ENCODE measurements at regions not wholly inside any gene's neighbourhood (a gene's known extent, or its start where the extent isn't known, plus 50 kb on each side); places are given as distances from the start of the nearest gene placed in this dataset.
A peak's percentile ranks its signal among the peaks of the same experiment; 100 is the strongest.
"Not testable (repeated sequence)": the region's sequence is repeated elsewhere in the genome, so short reads cannot be mapped to it uniquely, and the experiment has no call there.

DNA sequence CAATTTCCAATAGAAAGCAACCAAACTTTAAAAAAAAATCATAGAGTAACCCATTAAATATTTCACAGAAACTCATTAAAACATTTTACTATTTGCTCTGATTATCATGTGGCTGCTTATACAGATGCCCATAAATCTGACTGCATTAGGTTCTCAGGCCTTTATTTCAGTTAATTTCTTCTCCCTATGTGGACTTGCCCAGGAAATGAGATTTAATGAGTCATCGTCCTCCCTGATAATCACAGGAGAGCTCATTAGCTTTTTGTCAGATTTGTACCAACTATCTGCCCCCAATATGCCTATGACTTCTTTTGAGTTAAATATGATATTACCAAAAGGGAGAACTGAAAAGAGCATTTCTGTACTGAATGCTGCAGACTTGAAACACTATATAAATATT lies 168.0 kb downstream of the FOXB1 start:
- H3K36me3 ChIP-seq = no peaks in the 10 kb centered on the region
- no peak overlapping the region for H3K27ac ChIP-seq
- no peak for TF ChIP-seq POLR2A (IDR thresholded peaks at IDR 0.05)
- TF ChIP-seq, protein P1, sequence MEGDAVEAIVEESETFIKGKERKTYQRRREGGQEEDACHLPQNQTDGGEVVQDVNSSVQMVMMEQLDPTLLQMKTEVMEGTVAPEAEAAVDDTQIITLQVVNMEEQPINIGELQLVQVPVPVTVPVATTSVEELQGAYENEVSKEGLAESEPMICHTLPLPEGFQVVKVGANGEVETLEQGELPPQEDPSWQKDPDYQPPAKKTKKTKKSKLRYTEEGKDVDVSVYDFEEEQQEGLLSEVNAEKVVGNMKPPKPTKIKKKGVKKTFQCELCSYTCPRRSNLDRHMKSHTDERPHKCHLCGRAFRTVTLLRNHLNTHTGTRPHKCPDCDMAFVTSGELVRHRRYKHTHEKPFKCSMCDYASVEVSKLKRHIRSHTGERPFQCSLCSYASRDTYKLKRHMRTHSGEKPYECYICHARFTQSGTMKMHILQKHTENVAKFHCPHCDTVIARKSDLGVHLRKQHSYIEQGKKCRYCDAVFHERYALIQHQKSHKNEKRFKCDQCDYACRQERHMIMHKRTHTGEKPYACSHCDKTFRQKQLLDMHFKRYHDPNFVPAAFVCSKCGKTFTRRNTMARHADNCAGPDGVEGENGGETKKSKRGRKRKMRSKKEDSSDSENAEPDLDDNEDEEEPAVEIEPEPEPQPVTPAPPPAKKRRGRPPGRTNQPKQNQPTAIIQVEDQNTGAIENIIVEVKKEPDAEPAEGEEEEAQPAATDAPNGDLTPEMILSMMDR (IDR thresholded peaks at IDR 0.05) = no peak
- no peaks in the 10 kb centered on the region for H3K9me3 ChIP-seq
- no peaks in the 10 kb centered on the region for H3K27me3 ChIP-seq
- DNase-seq = no peak
- H3K4me1 ChIP-seq = no peaks in the 10 kb centered on the region
- H3K4me3 ChIP-seq = no peak overlapping the region

DNA sequence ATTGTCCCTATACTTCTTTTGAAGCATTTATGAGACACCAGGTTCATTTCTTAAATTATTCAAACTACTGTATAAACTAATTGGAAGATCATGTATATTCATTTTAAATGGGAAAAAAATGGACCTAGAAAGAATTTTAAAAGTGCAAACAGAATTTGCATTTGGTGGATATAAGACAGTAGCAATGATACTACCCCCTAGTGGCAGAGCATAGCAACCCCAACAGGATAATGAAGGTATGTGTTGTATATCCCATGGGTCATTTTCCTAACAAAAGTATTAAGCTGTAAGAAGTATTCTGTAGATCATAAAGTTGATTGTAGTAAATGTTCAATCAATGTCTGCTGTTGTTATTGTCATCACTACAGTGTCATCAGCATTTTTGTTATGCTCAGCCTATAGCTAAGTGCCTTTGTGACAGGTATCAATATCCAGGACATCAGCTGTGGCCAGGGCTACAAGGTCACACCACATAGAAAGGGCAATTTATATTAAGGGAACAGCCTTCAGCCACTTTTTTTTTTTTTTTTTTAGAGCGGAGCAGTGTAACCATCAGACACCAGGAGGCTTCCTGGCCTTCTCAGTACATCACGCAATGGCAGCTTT lies 175.8 kb downstream of the FOXB1 start:
- DNase-seq = peak in 2 of 3 donors; percentile 33 to 67

DNA sequence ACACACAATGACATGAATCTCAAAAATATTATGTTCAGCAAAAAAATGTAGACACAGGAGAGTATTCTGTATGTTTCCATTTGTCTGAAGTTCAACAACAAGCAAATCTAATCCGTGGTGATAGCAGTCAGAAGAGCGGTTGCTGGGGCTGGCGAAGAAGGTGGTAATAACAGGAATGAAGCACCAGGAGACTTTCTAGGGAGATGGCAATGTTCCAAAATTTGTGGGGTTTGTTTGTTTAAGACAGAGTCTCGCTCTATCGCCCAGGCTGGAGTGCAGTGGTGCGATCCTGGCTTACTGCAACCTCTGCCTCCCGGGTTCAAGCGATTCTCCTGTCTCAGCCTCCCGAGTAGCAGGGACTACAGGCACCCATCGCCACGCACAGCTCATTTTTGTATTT lies 177.8 kb downstream of the FOXB1 start:
- not testable (repeated sequence) for H3K9me3 ChIP-seq, H3K4me3 ChIP-seq, H3K4me1 ChIP-seq, H3K27me3 ChIP-seq, H3K36me3 ChIP-seq, H3K27ac ChIP-seq, DNase-seq

More for the DNA sequence above, 175.8 kb downstream of the FOXB1 start:
- Histone ChIP-seq H3K4me3 (no peak overlapping the region), H3K9me3 (no peaks in the 10 kb centered on the region), H3K36me3 (no peaks in the 10 kb centered on the region), H3K27ac (no peak overlapping the region), H3K27me3 (no peaks in the 10 kb centered on the region), H3K4me1 (no peaks in the 10 kb centered on the region)
- TF ChIP-seq POLR2A (IDR thresholded peaks at IDR 0.05) = no peak
- TF ChIP-seq, protein P1 (IDR thresholded peaks at IDR 0.05) = peak; percentile 59 to 79 (median 74)

DNA sequence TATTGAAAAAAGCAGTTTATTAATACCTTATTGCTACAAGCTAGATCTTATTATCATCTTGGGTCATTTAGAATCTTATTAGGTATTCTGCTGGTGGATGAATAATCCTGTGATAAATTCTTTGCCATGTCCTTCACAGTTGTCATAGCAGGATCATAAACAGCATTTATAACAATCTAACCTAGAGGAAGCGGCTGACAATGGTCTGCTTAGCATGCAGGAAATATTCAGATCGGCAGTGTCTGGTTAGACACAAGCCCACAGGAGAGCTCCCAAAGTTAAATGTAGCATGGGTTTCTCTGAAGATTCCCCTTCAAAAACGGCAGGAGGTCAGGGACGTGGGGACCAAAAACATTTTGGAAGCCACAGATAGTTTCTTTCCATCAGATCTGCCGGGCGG lies 179.3 kb downstream of the FOXB1 start:
- DNase-seq = no peak
- H3K4me1 ChIP-seq = no peaks in the 10 kb centered on the region
- H3K4me3 ChIP-seq = no peak overlapping the region
- TF ChIP-seq, protein P1 (IDR thresholded peaks at IDR 0.05) = no peak
- no peak for TF ChIP-seq POLR2A (IDR thresholded peaks at IDR 0.05)
- H3K27ac ChIP-seq = no peak overlapping the region
- H3K9me3 ChIP-seq = no peaks in the 10 kb centered on the region
- no peaks in the 10 kb centered on the region for H3K27me3 ChIP-seq
- H3K36me3 ChIP-seq = no peaks in the 10 kb centered on the region

DNA sequence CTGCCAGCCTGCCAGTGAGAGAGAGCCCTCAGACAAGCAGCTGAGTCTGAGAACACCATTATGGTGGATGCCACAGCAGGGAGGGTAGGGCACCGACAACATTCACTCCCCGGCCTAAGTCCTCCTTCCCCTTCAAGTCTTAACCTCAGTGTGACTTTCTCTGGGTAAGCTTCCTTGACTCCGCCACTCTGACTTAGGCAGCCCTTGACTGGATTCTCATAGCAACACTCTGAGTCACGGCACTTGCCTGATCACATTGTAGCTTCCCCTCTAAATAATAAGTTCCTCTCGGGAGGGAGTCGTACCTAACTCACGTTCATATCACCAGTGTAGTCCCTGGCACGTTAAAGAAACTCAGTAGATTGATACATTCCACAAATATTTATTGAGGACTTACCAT lies 180.5 kb downstream of the FOXB1 start:
- no peaks in the 10 kb centered on the region for H3K9me3 ChIP-seq
- H3K27ac ChIP-seq = no peak overlapping the region
- H3K36me3 ChIP-seq = no peaks in the 10 kb centered on the region
- H3K27me3 ChIP-seq = no peaks in the 10 kb centered on the region
- no peak for DNase-seq
- no peaks in the 10 kb centered on the region for H3K4me1 ChIP-seq
- no peak for TF ChIP-seq POLR2A (IDR thresholded peaks at IDR 0.05)
- H3K4me3 ChIP-seq = no peak overlapping the region

DNA sequence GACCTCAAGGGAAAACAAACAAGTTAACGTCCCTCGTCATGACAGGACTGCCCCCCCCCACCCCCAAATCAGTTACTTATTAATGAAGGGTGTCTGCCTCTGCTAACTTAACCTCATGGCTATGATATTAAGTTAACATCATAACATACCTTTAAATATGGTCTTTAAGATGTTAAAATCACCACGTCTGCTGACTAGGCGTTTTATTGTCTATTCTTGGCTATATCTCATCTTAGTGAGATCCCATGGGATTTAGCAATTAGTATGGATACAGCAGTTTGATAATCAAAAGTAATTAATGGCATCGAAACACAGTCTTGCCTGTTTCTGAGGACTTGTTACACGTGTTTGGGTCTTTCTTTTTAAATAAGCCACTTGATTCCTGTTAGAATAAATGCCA lies 186.9 kb downstream of the FOXB1 start:
- no peaks in the 10 kb centered on the region for H3K36me3 ChIP-seq
- no peak overlapping the region for H3K4me3 ChIP-seq
- no peaks in the 10 kb centered on the region for H3K9me3 ChIP-seq
- no peak overlapping the region for H3K27ac ChIP-seq
- no peaks in the 10 kb centered on the region for H3K27me3 ChIP-seq
- no peaks in the 10 kb centered on the region for H3K4me1 ChIP-seq
- DNase-seq = no peak
- no peak for TF ChIP-seq POLR2A (IDR thresholded peaks at IDR 0.05)
- TF ChIP-seq, protein P1 (IDR thresholded peaks at IDR 0.05) = no peak

DNA sequence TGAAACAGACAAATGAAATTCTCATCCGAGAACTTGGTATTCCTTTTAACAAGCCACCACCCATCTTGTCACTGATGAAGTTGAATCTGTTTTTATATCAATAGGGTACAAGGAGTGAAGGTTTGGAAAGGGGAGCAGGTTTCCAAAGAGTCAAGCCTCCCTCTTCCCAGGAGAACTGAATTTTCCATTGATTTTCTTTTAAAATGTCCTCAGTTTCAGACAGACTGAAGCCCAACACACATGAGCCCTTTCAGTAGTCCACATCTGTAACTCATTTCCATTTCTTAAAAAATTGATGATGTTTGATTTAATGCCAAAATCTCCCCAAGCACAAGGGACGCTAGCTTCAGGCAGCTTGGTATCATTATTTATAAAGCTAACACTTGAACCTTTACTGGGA lies 187.7 kb downstream of the FOXB1 start:
- no peaks in the 10 kb centered on the region for H3K27me3 ChIP-seq
- H3K27ac ChIP-seq = no peak overlapping the region
- TF ChIP-seq, protein P1 (IDR thresholded peaks at IDR 0.05) = no peak
- no peak for TF ChIP-seq POLR2A (IDR thresholded peaks at IDR 0.05)
- no peak for DNase-seq
- no peaks in the 10 kb centered on the region for H3K36me3 ChIP-seq
- no peaks in the 10 kb centered on the region for H3K4me1 ChIP-seq
- H3K4me3 ChIP-seq = no peak overlapping the region
- H3K9me3 ChIP-seq = no peaks in the 10 kb centered on the region
